B cell (primary cell): ENCODE measurements at regions not wholly inside any gene's neighbourhood (a gene's known extent, or its start where the extent isn't known, plus 50 kb on each side); places are given as distances from the start of the nearest gene placed in this dataset.

ENCODE experiments used
- ATAC-seq: fragments of 200-7000 bp; cut with Tn5 transposase; one replicate; pipeline ENCODE4 v1.10.0; 2021; ENCODE audit warnings: low read depth, mild to moderate bottlenecking, moderate number of reproducible peaks, moderate library complexity
- CTCF ChIA-PET: fragments of 350-600 bp; sonication (Branson Sonifier 250); formaldehyde crosslinking; loops from one replicate; lab custom pipeline; 2021; ENCODE audit warnings: antibody characterized with exemption, inconsistent platforms; lab: Charles Lee
- POLR2A ChIA-PET: fragments of 350-600 bp; sonication (Branson Sonifier 250); formaldehyde crosslinking; loops from one replicate; lab custom pipeline; 2021; ENCODE audit warnings: antibody characterized with exemption; lab: Charles Lee
- DNase-seq: peaks from one replicate; pipeline ENCODE4 v3.0.0; 2013
- H2AFZ ChIP-seq: 2 replicates; pipeline ENCODE4 v1.6.1; 2012; ENCODE audit warnings: mild to moderate bottlenecking, low read depth, low read length; ENCODE audit not compliant: insufficient read depth, poor library complexity, severe bottlenecking
- H3K27ac ChIP-seq, 2 donors: 1 replicate in 1 of 2; 2 replicates in 1 of 2; pipeline ENCODE4 v1.5.1; 2012 to 2013; ENCODE audit warnings: low read length in 2 of 2, mild to moderate bottlenecking in 2 of 2, moderate library complexity in 1 of 2
- H3K27me3 ChIP-seq, 4 experiments: fragments of 200-600 bp in 1 of 4; sonication (generic) in 1 of 4; replicated peaks in 1 of 4; 1 replicate in 2 of 4; 2 replicates in 2 of 4; pipeline versions ENCODE4 v1.6.1 to v1.7.0; 2013 to 2016; ENCODE audit warnings: low read length in 3 of 4, mild to moderate bottlenecking in 2 of 4, mixed read lengths in 1 of 4, moderate library complexity in 1 of 4; ENCODE audit not compliant: insufficient read depth in 4 of 4, control insufficient read depth in 3 of 4; ENCODE audit errors: control extremely low read depth in 1 of 4
- H3K36me3 ChIP-seq, 2 experiments: replicated peaks in 1 of 2; 1 replicate in 1 of 2; 2 replicates in 1 of 2; pipeline versions ENCODE4 v1.6.1 to v1.7.1; 2013; ENCODE audit warnings: low read length in 1 of 2; ENCODE audit not compliant: insufficient read depth in 2 of 2, control insufficient read depth in 1 of 2; ENCODE audit errors: control extremely low read depth in 1 of 2, extremely low read depth in 1 of 2
- H3K4me1 ChIP-seq, 2 donors: fragments of 200-600 bp in 1 of 2; sonication (generic) in 1 of 2; 1 replicate in 1 of 2; 2 replicates in 1 of 2; pipeline versions ENCODE4 v1.5.1 to v1.6.1; 2013 to 2017; ENCODE audit warnings: low read length in 2 of 2; ENCODE audit not compliant: control insufficient read depth in 2 of 2, insufficient read depth in 2 of 2
- H3K4me2 ChIP-seq: replicated peaks from 2 replicates; pipeline ENCODE3; 2012; ENCODE audit warnings: mild to moderate bottlenecking, low read depth, low read length; ENCODE audit not compliant: poor library complexity, severe bottlenecking
- H3K4me3 ChIP-seq, 5 experiments: fragments of 200-600 bp in 1 of 5; sonication (generic) in 1 of 5; 1 replicate in 3 of 5; 2 replicates in 2 of 5; pipeline versions ENCODE4 v1.5.1 to v1.7.0; 2011 to 2016; ENCODE audit warnings: low read length in 4 of 5, mild to moderate bottlenecking in 4 of 5, low read depth in 2 of 5, control low read depth in 1 of 5, moderate library complexity in 1 of 5; ENCODE audit not compliant: insufficient read depth in 1 of 5; ENCODE audit errors: control extremely low read depth in 1 of 5, extremely low read depth in 1 of 5
- H3K79me2 ChIP-seq: fragments of 200-600 bp; sonication (generic); one replicate; pipeline ENCODE4 v1.6.0; 2016; ENCODE audit warnings: low read length; ENCODE audit not compliant: control insufficient read depth, insufficient read depth
- H3K9ac ChIP-seq: fragments of 200-600 bp; sonication (generic); 2 replicates; pipeline ENCODE4 v1.6.1; 2017; ENCODE audit warnings: mild to moderate bottlenecking, low read length, moderate library complexity
- H3K9me3 ChIP-seq, 3 donors: one replicate each; pipeline versions ENCODE4 v1.6.1 to v1.7.1; 2013; ENCODE audit warnings: low read length in 2 of 3; ENCODE audit not compliant: control insufficient read depth in 2 of 3, insufficient read depth in 1 of 3; ENCODE audit errors: control extremely low read depth in 1 of 3
- H4K20me1 ChIP-seq: 2 replicates; pipeline ENCODE4 v1.6.0; 2012; ENCODE audit warnings: mild to moderate bottlenecking, low read length; ENCODE audit not compliant: insufficient read depth, control insufficient read depth, poor library complexity, severe bottlenecking
- H3K27ac Mint-ChIP-seq: one replicate; pipeline ENCODE4 v1.8.0; 2021; ENCODE audit warnings: mixed read lengths
- H3K27me3 Mint-ChIP-seq: one replicate; pipeline ENCODE4 v1.8.0; 2021; ENCODE audit warnings: mixed read lengths
- H3K4me1 Mint-ChIP-seq: one replicate; pipeline ENCODE4 v1.8.0; 2021; ENCODE audit warnings: mixed read lengths
- H3K4me3 Mint-ChIP-seq: one replicate; pipeline ENCODE4 v1.8.0; 2021; ENCODE audit warnings: mixed read lengths
- H3K9me3 Mint-ChIP-seq: one replicate; pipeline ENCODE4 v1.8.0; 2022; ENCODE audit warnings: mixed read lengths; ENCODE audit not compliant: insufficient read depth
- EZH2 ChIP-seq: IDR thresholded peaks from 2 replicates; pipeline ENCODE4 v1.6.1; 2012; ENCODE audit warnings: borderline replicate concordance, low read depth, mild to moderate bottlenecking, moderate library complexity, low read length; ENCODE audit not compliant: insufficient read depth, poor library complexity, severe bottlenecking
- WGBS: methylation state at CpG from one replicate; pipeline ENCODE4 v1.1.5; 2013; ENCODE audit warnings: missing lambda C conversion rate; ENCODE audit not compliant: insufficient coverage; 5-methylcytosine and 5-hydroxymethylcytosine counted together
- intact Hi-C: fragments of 100-400 bp; cut with micrococcal nuclease; formaldehyde crosslinking; loops from one replicate; pipeline ENCODE4 v1.10.0; 2022
- TF ChIP-seq, protein P1 (sequence below): fragments of 200-600 bp; IDR thresholded peaks from one replicate; pipeline ENCODE4 v1.8.0; 2022; ENCODE audit warnings: antibody characterized with exemption, mild to moderate bottlenecking

DNA sequence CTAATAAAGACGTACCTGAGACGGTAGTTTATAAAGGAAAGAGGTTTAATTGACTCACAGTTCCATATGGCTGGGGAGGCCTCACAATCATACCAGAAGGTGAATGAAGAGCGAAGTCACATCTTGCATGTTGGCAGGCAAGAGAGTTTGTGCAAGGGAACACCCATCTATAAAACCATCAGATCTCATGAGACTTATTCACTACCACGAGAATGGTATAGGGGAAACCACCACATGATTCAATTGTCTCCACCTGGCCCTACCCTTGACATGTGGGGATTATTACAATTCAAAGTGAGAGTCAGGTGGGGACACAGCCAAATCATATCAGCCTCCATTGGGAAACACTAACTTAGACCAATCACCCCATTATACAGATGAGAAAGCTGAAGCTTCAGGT is 81.4 kb downstream of the SKA1 start:
- ATAC-seq (no peak), DNase-seq (no peak)
- Histone ChIP-seq H3K27ac (no peak overlapping the region), H3K36me3 (no peaks in the 10 kb centered on the region), H3K4me1 (no peaks in the 10 kb centered on the region), H3K27me3 (no peaks in the 10 kb centered on the region), H3K79me2 (no peaks in the 10 kb centered on the region), H3K9me3 (no peaks in the 10 kb centered on the region), H3K4me2 (no peak overlapping the region), H2AFZ (no peak overlapping the region), H4K20me1 (no peaks in the 10 kb centered on the region), H3K4me3 (no peak overlapping the region), H3K9ac (no peak overlapping the region)
- no peaks in the 10 kb centered on the region for H3K9me3 Mint-ChIP-seq
- 86% methylated on average over 2 of the region's 4 CpGs for WGBS
- H3K27ac Mint-ChIP-seq, result no peak overlapping the region
- no peak overlapping the region for H3K4me3 Mint-ChIP-seq
- no peaks in the 10 kb centered on the region for H3K4me1 Mint-ChIP-seq
- ChIA-PET POLR2A (no interaction called here), CTCF (no interaction called here)
- intact Hi-C loops, result no loop called here
- H3K27me3 Mint-ChIP-seq, result peaks cover 21% of the 10 kb centered on the region
- TF ChIP-seq EZH2, result no peak
- TF ChIP-seq, protein P1, sequence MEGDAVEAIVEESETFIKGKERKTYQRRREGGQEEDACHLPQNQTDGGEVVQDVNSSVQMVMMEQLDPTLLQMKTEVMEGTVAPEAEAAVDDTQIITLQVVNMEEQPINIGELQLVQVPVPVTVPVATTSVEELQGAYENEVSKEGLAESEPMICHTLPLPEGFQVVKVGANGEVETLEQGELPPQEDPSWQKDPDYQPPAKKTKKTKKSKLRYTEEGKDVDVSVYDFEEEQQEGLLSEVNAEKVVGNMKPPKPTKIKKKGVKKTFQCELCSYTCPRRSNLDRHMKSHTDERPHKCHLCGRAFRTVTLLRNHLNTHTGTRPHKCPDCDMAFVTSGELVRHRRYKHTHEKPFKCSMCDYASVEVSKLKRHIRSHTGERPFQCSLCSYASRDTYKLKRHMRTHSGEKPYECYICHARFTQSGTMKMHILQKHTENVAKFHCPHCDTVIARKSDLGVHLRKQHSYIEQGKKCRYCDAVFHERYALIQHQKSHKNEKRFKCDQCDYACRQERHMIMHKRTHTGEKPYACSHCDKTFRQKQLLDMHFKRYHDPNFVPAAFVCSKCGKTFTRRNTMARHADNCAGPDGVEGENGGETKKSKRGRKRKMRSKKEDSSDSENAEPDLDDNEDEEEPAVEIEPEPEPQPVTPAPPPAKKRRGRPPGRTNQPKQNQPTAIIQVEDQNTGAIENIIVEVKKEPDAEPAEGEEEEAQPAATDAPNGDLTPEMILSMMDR, result no peak

DNA sequence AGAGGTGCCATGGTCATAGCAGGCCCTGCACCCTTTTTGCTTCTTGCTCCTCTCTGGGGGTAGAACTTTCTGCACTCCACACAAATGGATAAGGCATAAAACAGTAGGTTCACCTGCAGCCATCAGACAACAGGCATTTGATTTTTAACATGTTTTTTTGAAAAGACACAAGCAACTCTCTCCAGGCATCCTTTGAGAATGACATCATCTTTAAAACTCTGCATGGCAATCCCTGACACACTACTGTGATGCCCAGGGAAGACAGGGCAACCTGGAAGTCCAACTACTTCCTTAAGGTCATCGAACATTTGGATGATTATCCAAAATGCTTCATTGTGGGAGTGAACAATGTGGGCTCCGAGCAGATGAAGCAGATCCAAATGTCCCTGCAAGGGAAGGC is 82.8 kb downstream of the SKA1 start:
- no peak for TF ChIP-seq EZH2
- TF ChIP-seq, protein P1, result no peak
- no peaks in the 10 kb centered on the region for H3K79me2 ChIP-seq
- H2AFZ ChIP-seq, result no peak overlapping the region
- no peak overlapping the region for H3K4me2 ChIP-seq
- H3K4me3 ChIP-seq, result no peak overlapping the region
- no peaks in the 10 kb centered on the region for H3K4me1 Mint-ChIP-seq
- H3K27me3 ChIP-seq, result no peaks in the 10 kb centered on the region
- H4K20me1 ChIP-seq, result no peaks in the 10 kb centered on the region
- no peaks in the 10 kb centered on the region for H3K9me3 Mint-ChIP-seq
- H3K27me3 Mint-ChIP-seq, result peaks cover 21% of the 10 kb centered on the region
- CTCF ChIA-PET, result no interaction called here
- H3K36me3 ChIP-seq, result no peaks in the 10 kb centered on the region
- no peak overlapping the region for H3K27ac ChIP-seq
- no peak overlapping the region for H3K27ac Mint-ChIP-seq
- POLR2A ChIA-PET, result no interaction called here
- 93% methylated on average over 2 of the region's 2 CpGs for WGBS
- no peak overlapping the region for H3K9ac ChIP-seq
- ATAC-seq, result no peak
- no peaks in the 10 kb centered on the region for H3K9me3 ChIP-seq
- H3K4me3 Mint-ChIP-seq, result no peak overlapping the region
- intact Hi-C loops, result no loop called here
- H3K4me1 ChIP-seq, result no peaks in the 10 kb centered on the region
- no peak for DNase-seq
